Lung (tissue), 11 donors: ENCODE measurements at regions not wholly inside any gene's neighbourhood (a gene's known extent, or its start where the extent isn't known, plus 50 kb on each side); places are given as distances from the start of the nearest gene placed in this dataset.

Experiments
- ATAC-seq: fragments of 200-7000 bp; cut with Tn5 transposase; one replicate; pipeline ENCODE4 v1.9.1; 2020; ENCODE audit warnings: moderate number of reproducible peaks; ENCODE audit not compliant: insufficient read depth, low FRiP score
- DNase-seq, 3 donors: peaks; one replicate each; pipeline ENCODE4 v3.0.0-alpha.2; 2013 to 2017
- H3K27ac ChIP-seq, 2 donors: one replicate each; pipeline ENCODE4 v1.5.1; 2013; ENCODE audit warnings: mild to moderate bottlenecking in 2 of 2, moderate library complexity in 2 of 2, control low read depth in 1 of 2, inconsistent platforms in 1 of 2, low read depth in 1 of 2, low read length in 1 of 2
- H3K27me3 ChIP-seq, 3 donors: one replicate each; pipeline ENCODE4 v1.5.1; 2013; ENCODE audit warnings: low read length in 2 of 3; ENCODE audit not compliant: control insufficient read depth in 3 of 3, insufficient read depth in 3 of 3
- H3K36me3 ChIP-seq, 4 donors: one replicate each; pipeline ENCODE4 v1.5.1; 2013; ENCODE audit warnings: low read length in 4 of 4, mild to moderate bottlenecking in 1 of 4, moderate library complexity in 1 of 4; ENCODE audit not compliant: control insufficient read depth in 4 of 4, insufficient read depth in 4 of 4
- H3K4me1 ChIP-seq, 5 donors: one replicate each; pipeline ENCODE4 v1.5.1; 2013; ENCODE audit warnings: low read length in 5 of 5, mild to moderate bottlenecking in 2 of 5, moderate library complexity in 1 of 5; ENCODE audit not compliant: control insufficient read depth in 5 of 5, insufficient read depth in 5 of 5
- H3K4me3 ChIP-seq: one replicate; pipeline ENCODE4 v1.5.1; 2013; ENCODE audit warnings: mild to moderate bottlenecking, control low read depth, moderate library complexity
- H3K9ac ChIP-seq, 2 donors: one replicate each; pipeline ENCODE4 v1.5.1; 2013; ENCODE audit warnings: low read length in 2 of 2, control low read depth in 1 of 2; ENCODE audit not compliant: insufficient read depth in 1 of 2
- H3K9me3 ChIP-seq, 4 donors: one replicate each; pipeline ENCODE4 v1.5.1; 2013; ENCODE audit warnings: low read length in 3 of 4, mild to moderate bottlenecking in 1 of 4, moderate library complexity in 1 of 4; ENCODE audit not compliant: control insufficient read depth in 4 of 4, insufficient read depth in 3 of 4
- CTCF ChIP-seq: IDR thresholded peaks from 2 replicates; pipeline ENCODE4 v1.5.1; 2012; ENCODE audit warnings: mild to moderate bottlenecking; ENCODE audit errors: control extremely low read depth, extremely low read depth
- WGBS, 2 donors: extraction: QIAGEN DNeasy Blood & Tissue Kit; methylation state at CpG; one replicate each; pipeline ENCODE4 v1.1.7; 2013; 5-methylcytosine and 5-hydroxymethylcytosine counted together
- donor health status: control.
- donor health status: control.
- donor health status: Bipolar disorder and iron deficiency.
- donor health status: healthy.
- donor health status: DM: yes; HTN: yes; CAD: no.

- TF ChIP-seq CTCF, result no peak
- no peak overlapping the region for H3K9ac ChIP-seq
- H3K36me3 ChIP-seq, result no peaks in the 10 kb centered on the region
- H3K9me3 ChIP-seq, result no peaks in the 10 kb centered on the region
- WGBS, 2 donors, result 92 to 96% methylated on average over 1 of the region's 1 CpG
- ATAC-seq (no peak), DNase-seq (no peak)
- no peak overlapping the region for H3K27ac ChIP-seq
- no peaks in the 10 kb centered on the region for H3K27me3 ChIP-seq
- no peak overlapping the region for H3K4me3 ChIP-seq
- peaks cover 0 to 4% (median 0%) of the 10 kb centered on the region in 5 donors for H3K4me1 ChIP-seq
Observed at GRCh38 chr15:96217983-96218382, 112.5 kb upstream of the NR2F2 start.

- DNase-seq, result peak in 2 of 3 donors; percentile 29 to 51
- WGBS, 2 donors, result 74 to 78% methylated on average over 5 of the region's 5 CpGs
- Histone ChIP-seq H3K4me3 (no peak overlapping the region), H3K36me3 (no peaks in the 10 kb centered on the region), H3K27ac (no peak overlapping the region), H3K27me3 (no peaks in the 10 kb centered on the region), H3K9ac (no peak overlapping the region), H3K9me3 (no peaks in the 10 kb centered on the region), H3K4me1 (peaks cover 0 to 4% (median 0%) of the 10 kb centered on the region in 5 donors)
- no peak for ATAC-seq
- no peak for TF ChIP-seq CTCF
Observed at GRCh38 chr15:96218623-96219455, 111.7 kb upstream of the NR2F2 start.

- TF ChIP-seq CTCF, result no peak
- ATAC-seq, result no peak
- Histone ChIP-seq H3K27ac (no peak overlapping the region), H3K4me1 (peaks cover 0 to 4% (median 0%) of the 10 kb centered on the region in 5 donors), H3K27me3 (no peaks in the 10 kb centered on the region), H3K36me3 (no peaks in the 10 kb centered on the region), H3K9me3 (peaks cover 0 to under 1% (median 0%) of the 10 kb centered on the region in 4 donors), H3K9ac (no peak overlapping the region), H3K4me3 (no peak overlapping the region)
- DNase-seq, result no peak
- WGBS, 2 donors, result 67 to 72% methylated on average over 3 of the region's 3 CpGs
Observed at GRCh38 chr15:96219681-96220080, 110.8 kb upstream of the NR2F2 start.

- 88 to 91% methylated on average over 3 of the region's 3 CpGs for WGBS, 2 donors
- DNase-seq (no peak), ATAC-seq (no peak)
- no peaks in the 10 kb centered on the region for H3K36me3 ChIP-seq
- peaks cover 0 to 4% (median 0%) of the 10 kb centered on the region in 5 donors for H3K4me1 ChIP-seq
- H3K4me3 ChIP-seq, result no peak overlapping the region
- H3K9ac ChIP-seq, result no peak overlapping the region
- peaks cover 0 to 1% (median 0%) of the 10 kb centered on the region in 4 donors for H3K9me3 ChIP-seq
- no peak for TF ChIP-seq CTCF
- H3K27me3 ChIP-seq, result no peaks in the 10 kb centered on the region
- no peak overlapping the region for H3K27ac ChIP-seq
Observed at GRCh38 chr15:96220657-96221056, 109.8 kb upstream of the NR2F2 start.
